HAP-1 (cell line): ENCODE measurements at regions not wholly inside any gene's neighbourhood (a gene's known extent, or its start where the extent isn't known, plus 50 kb on each side); places are given as distances from the start of the nearest gene placed in this dataset.
A peak's percentile ranks its signal among the peaks of the same experiment; 100 is the strongest.

Experiments used
- DNase-seq, 2 experiments: peaks; one replicate each; pipeline ENCODE4 v3.0.0-alpha.2; 2016 to 2020; ENCODE audit warnings: low spot score in 2 of 2
- H3K27me3 ChIP-seq: fragments of 250-450 bp; sonication (Bioruptor Pico); 2 replicates; pipeline ENCODE4 v1.5.1; 2020; ENCODE audit warnings: low read depth, mild to moderate bottlenecking, moderate library complexity
- H3K36me3 ChIP-seq: fragments of 250-450 bp; sonication (Bioruptor Pico); replicated peaks from 2 replicates; pipeline ENCODE4 v1.5.1; 2020; ENCODE audit warnings: mild to moderate bottlenecking
- H3K4me1 ChIP-seq: fragments of 250-450 bp; sonication (Bioruptor Pico); 2 replicates; pipeline ENCODE4 v1.5.1; 2020; ENCODE audit warnings: mild to moderate bottlenecking
- H3K4me3 ChIP-seq: fragments of 250-450 bp; sonication (Bioruptor Pico); 2 replicates; pipeline ENCODE4 v1.5.1; 2020; ENCODE audit warnings: mild to moderate bottlenecking, moderate library complexity
- H3K9me3 ChIP-seq: fragments of 250-450 bp; sonication (Bioruptor Pico); 2 replicates; pipeline ENCODE4 v1.5.1; 2020; ENCODE audit warnings: mild to moderate bottlenecking, moderate library complexity
- in situ Hi-C: fragments of 300-500 bp; cut with MboI; formaldehyde crosslinking; loops from 3 replicates; pipeline ENCODE4 v1.14.3; 2020; ENCODE audit warnings: low sequenced_read_pairs, inconsistent platforms, mixed read lengths

DNA sequence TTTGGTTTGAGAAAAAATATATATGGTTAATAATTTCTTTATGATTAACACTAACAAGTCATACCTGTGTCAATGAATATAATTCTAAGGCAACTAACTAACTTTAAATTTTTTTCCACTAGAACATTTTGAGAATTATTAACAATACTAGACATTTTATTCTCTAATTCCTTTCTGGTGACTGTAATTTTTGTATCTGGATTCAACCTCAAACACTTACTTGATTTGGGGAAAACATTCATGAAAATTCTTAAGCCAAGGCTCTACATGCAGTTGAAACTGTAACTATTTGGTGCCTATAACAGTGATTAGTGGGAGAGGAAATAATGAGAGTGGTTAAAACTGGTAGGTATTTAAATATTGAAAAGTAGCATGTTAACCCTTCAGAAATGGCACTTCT is 546.5 kb upstream of the KLHL29 start:
- Histone ChIP-seq H3K27me3 (no peaks in the 10 kb centered on the region), H3K4me3 (no peak overlapping the region), H3K9me3 (no peaks in the 10 kb centered on the region), H3K4me1 (no peaks in the 10 kb centered on the region), H3K36me3 (no peaks in the 10 kb centered on the region)
- DNase-seq = no peak
- in situ Hi-C loops = no loop called here

DNA sequence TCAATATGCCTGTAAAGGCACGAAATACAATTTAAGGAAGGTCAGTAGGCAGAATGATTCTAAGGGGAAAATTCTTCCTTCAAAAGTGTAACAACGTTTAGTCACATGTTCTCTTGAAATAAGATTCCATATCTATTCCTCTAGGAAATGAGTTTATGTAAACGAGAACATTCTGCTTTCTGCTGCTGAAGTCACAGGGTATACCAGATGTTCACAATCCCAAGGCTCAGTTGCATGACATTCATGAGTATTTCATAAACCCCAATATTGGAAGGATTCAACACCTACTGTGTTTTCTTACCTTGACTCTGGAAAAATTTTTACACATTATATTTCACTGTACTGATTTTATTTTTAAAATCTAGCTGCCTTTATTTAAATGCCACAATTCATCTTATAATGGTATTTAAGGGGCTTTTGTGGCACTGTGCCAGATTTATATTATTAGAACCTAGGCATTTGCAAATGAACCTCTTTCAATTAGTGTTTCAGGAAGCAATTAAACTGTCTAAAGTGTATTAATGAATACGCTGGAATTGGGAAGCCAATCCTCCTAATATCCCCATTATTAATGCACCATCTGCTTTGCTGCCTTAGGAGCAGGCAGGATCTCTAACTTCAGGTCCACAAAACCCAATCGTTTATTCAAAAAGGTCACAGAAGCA is 542.6 kb upstream of the KLHL29 start:
- H3K36me3 ChIP-seq = no peaks in the 10 kb centered on the region
- no peak for DNase-seq
- H3K4me1 ChIP-seq = no peaks in the 10 kb centered on the region
- no peak overlapping the region for H3K4me3 ChIP-seq
- in situ Hi-C loops = no loop called here
- H3K9me3 ChIP-seq = no peaks in the 10 kb centered on the region
- no peaks in the 10 kb centered on the region for H3K27me3 ChIP-seq

DNA sequence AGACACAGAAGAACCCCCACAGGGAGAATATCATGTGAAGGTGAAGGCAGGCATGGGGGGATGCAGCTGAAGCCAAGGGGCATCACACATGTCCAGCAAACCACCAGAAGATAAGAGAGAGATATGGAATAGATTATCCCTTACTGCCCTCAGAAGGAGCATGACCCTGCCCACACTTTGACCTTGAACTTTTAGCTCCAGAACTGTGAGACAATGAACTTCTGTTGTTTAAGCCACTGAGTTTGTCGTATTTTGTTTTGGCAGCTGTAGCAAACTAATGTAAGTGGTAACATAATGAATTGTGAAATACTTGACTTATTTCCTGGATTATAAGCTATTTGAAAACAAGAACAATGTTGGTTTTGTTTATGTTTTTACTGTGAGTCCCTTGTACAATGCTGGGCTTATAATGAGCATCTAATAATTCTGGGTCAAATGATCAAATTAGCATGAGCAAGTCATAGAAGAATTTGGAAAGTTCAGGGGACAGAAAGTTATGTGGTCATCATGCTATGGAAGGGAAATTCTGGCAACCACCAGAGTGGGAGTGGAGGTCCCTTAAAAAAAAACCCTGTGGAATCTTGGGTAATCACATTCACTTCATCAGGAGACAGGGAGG is 541.0 kb upstream of the KLHL29 start:
- Histone ChIP-seq H3K4me1 (no peaks in the 10 kb centered on the region), H3K4me3 (no peak overlapping the region), H3K9me3 (no peaks in the 10 kb centered on the region), H3K36me3 (no peaks in the 10 kb centered on the region), H3K27me3 (no peaks in the 10 kb centered on the region)
- in situ Hi-C loops = no loop called here
- DNase-seq = no peak

DNA sequence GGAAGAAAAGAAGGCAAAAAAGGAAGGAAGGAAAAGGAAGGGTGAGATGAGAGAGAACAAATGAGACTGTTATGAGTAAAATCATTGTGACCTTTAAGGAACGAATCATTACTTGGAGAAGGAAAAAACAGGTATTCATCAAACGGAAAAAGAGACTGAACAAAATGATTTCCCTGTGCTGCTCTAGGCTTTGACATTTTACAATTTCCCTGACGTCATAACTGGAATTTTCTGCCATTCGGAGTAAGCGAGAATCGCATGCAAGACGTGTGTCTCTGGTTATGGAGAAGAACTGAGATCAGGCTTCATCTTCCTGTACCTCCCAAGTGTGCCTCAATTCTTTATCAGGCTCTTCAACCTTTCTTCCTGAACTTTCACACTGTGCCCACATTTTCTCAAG is 534.7 kb upstream of the KLHL29 start:
- no peak for DNase-seq
- Histone ChIP-seq H3K9me3 (no peaks in the 10 kb centered on the region), H3K4me1 (no peaks in the 10 kb centered on the region), H3K27me3 (no peaks in the 10 kb centered on the region), H3K4me3 (no peak overlapping the region), H3K36me3 (no peaks in the 10 kb centered on the region)
- in situ Hi-C loops = no loop called here

DNA sequence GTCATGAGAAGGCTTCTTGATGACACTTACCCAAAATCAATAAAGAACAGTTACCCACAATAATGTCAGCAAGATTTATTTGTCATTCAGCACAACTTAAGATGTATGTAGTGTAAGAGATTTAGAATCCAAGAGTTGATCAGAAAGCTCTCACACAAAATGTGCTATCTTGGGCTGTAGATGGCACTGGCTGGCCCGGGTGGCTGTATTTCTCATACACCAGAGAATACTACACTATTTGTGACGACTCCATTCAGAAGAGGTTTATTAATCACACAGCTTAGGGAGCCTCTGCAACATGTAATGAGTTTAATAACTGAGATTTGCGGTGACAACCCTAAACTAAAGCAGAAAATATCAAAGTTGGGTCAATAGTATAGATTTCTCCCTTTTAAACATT is 530.4 kb upstream of the KLHL29 start:
- Histone ChIP-seq H3K4me3 (no peak overlapping the region), H3K36me3 (no peaks in the 10 kb centered on the region), H3K4me1 (no peaks in the 10 kb centered on the region), H3K27me3 (no peaks in the 10 kb centered on the region), H3K9me3 (no peaks in the 10 kb centered on the region)
- DNase-seq = no peak
- in situ Hi-C loops = no loop called here

DNA sequence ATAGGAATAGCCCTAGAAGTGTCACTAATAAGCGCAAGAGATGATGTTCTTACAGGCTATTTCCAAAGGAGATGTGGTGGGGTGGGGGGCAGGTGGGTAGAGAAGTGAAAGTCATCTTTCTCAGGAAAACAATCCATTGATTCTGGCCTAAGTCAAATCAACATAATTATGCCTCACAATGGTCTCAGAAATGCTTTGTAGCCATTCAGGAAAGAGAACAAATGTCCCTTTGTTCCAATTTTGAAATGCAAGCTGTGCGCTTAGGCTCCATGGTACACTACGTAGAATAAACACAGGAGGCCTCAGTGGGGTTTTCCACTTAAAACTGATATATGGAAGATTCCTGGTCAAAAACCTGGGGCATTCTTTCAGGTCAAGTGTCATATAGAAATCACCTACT is 529.9 kb upstream of the KLHL29 start:
- Histone ChIP-seq H3K4me1 (no peaks in the 10 kb centered on the region), H3K36me3 (no peaks in the 10 kb centered on the region), H3K4me3 (no peak overlapping the region), H3K27me3 (no peaks in the 10 kb centered on the region), H3K9me3 (no peaks in the 10 kb centered on the region)
- in situ Hi-C loops = no loop called here
- DNase-seq = peak; percentile 8 to 44

DNA sequence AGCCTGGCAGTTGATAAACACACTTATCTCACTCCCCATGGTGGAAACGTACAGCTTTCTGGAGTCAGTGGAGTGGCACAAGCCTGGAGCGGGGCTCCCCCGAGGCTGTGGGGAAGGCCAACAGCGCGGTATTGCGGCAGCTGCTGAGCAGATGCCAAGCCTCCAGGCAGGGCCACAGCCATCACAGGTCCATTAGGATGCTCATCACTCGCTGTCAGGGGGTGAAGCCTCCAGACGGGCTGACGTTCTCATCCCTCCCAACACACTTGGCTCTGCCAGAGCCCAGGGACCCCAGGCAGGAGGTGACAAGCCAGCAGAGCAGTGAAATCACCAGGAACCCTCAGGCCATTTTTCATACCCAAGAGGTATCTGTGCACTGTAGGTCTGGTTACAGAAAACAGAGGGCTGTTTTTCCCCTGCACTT is 529.2 kb upstream of the KLHL29 start:
- in situ Hi-C loops = no loop called here
- H3K9me3 ChIP-seq = no peaks in the 10 kb centered on the region

DNA sequence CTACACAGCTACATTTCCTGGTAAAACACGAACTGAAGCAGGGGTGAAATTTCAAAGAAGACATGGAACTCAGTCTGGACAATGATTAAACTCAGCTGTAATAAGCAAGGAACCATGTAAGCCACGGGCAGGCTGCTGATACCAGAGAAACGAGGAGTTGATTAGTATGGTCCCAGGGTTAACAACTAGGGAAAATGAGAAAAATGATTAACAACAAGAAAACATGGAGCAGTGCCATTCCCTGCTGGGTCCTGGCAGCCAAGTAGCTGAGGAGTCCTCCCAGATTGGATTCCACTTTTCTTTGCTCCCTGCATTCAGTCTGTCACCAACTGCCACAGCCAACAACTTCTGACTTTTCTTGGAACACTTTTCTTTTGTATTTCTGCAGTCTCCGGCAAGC is 517.0 kb upstream of the KLHL29 start:
- Histone ChIP-seq H3K4me3 (no peak overlapping the region), H3K4me1 (no peaks in the 10 kb centered on the region), H3K36me3 (no peaks in the 10 kb centered on the region), H3K9me3 (no peaks in the 10 kb centered on the region), H3K27me3 (no peaks in the 10 kb centered on the region)
- in situ Hi-C loops = no loop called here
- DNase-seq = no peak

More for the DNA sequence above, 529.2 kb upstream of the KLHL29 start:
- H3K4me1 ChIP-seq = no peaks in the 10 kb centered on the region
- H3K27me3 ChIP-seq = no peaks in the 10 kb centered on the region
- no peak overlapping the region for H3K4me3 ChIP-seq
- no peaks in the 10 kb centered on the region for H3K36me3 ChIP-seq
- no peak for DNase-seq

DNA sequence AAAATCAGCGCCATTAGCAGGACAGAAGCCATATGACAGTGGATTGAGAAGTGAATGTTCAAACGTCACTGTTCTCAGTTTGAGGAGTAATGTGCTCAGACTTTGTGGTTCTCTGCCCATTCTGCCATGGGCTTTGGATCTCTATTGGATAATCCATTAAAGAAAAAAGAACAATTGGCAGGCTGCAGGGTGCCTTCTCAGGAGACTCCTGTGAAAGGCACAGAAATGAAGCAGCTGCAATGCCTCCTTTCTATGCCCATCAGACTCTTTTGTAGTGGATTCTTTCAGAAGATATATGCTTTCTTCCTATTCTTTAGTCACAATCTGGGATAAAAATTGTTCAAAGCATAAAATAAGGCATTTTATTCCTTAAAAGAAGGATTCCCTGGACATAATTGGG is 506.9 kb upstream of the KLHL29 start:
- DNase-seq = no peak
- H3K36me3 ChIP-seq = no peaks in the 10 kb centered on the region
- no peaks in the 10 kb centered on the region for H3K27me3 ChIP-seq
- H3K9me3 ChIP-seq = no peaks in the 10 kb centered on the region
- no peak overlapping the region for H3K4me3 ChIP-seq
- H3K4me1 ChIP-seq = no peaks in the 10 kb centered on the region
- in situ Hi-C loops = no loop called here

DNA sequence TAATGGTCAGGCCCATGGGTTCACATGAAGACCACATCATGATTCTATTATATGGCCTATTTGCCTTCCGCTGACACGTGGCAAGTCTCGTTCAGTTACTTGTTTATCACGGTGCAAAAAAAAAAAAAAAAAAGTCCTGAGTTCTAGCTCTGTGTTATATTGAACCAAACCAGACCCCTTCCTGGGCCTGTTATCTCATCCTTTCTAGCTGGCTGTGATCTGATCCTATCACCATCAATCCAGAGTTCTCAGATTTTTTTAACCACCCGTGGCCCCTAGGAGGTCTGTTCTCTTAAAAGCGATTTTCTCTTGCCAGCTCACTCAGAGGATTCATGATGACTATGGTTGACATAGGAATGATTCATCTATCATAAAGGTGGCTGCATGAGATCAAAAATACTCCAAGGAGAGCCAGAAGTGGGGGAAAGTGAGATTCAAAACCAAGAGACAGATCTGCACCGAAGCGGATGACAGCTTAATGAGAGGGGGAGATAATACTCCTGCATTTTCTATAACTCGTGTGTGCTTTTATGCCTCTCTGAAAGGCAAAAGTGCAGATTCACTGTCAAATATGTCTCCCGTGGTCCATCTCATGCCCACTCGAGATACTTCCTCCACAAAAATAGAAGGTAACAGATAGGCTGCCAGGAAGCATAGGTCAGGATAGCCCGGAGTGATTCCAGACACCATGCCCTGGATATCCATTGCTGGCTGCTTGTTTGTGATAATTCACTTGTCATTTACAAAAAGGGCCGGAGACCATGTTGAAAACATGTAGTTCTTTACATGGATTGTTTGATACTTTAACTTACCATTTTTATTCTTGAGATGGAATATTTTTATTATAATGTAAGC is 505.7 kb upstream of the KLHL29 start:
- no peaks in the 10 kb centered on the region for H3K36me3 ChIP-seq
- in situ Hi-C loops = no loop called here

DNA sequence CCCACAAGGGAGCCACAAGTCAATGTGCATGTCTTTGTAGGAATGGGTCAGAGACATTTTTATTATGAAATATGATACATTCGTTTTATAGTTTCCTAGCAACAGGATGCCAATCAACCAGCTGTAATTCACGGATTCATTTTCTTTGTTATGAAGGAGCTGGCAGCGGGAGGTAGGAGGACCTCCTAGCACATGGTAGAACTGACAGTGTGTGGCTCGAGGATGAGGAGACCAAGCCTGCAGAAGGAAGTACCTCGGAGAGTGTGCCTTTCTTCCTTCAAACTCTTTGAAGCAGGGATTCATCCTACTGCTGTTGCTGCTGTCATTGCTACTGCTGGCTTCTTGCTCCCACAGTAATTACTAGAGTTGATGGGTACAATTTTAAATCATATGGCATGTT is 504.8 kb upstream of the KLHL29 start:
- in situ Hi-C loops = no loop called here
- no peaks in the 10 kb centered on the region for H3K27me3 ChIP-seq
- H3K4me3 ChIP-seq = no peak overlapping the region
- no peaks in the 10 kb centered on the region for H3K9me3 ChIP-seq
- no peak for DNase-seq
- no peaks in the 10 kb centered on the region for H3K4me1 ChIP-seq
- H3K36me3 ChIP-seq = no peaks in the 10 kb centered on the region

More for the DNA sequence above, 505.7 kb upstream of the KLHL29 start:
- Histone ChIP-seq H3K9me3 (no peaks in the 10 kb centered on the region), H3K27me3 (no peaks in the 10 kb centered on the region), H3K4me1 (no peaks in the 10 kb centered on the region), H3K4me3 (no peak overlapping the region)
- DNase-seq = no peak

DNA sequence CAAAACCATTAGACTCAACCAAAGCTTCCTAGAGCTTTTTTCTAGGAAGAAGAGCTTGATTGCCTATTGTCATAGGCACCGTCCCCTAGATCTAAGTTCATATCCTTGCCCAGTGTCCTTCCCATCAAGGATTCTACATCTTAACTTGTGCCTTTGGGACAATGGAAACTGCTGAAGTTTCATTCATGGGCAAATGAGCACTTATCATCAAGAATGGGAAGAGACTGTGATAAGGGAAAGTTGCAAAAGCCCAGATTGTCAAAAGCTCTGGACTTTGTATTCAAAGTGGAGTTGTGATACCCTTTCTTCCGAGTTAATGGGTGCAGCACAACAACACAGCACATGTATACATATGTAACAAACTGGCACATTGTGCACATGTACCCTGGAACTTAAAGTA is 503.0 kb upstream of the KLHL29 start:
- Histone ChIP-seq H3K36me3 (no peaks in the 10 kb centered on the region), H3K27me3 (no peaks in the 10 kb centered on the region), H3K4me3 (no peak overlapping the region), H3K4me1 (no peaks in the 10 kb centered on the region), H3K9me3 (no peaks in the 10 kb centered on the region)
- DNase-seq = no peak
- in situ Hi-C loops = no loop called here

DNA sequence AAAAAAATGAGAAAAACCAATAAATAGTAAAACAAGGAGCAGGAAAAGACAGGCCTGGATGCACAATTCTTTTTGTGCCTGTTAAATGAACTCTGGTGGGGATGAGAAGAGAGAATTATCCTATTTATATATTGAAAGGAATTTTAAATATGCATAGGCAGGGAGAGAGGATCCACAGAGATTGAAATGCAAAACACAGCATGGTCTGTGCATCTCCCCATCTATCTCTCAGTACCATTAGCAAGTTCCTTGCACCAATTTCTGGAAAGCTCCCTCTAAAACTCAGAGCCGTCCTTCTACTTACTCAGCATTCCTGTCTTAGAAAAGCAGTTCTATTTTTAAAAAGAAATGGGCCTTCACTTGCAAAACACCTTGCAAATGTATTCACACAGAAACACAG is 502.3 kb upstream of the KLHL29 start:
- Histone ChIP-seq H3K4me1 (no peaks in the 10 kb centered on the region), H3K9me3 (no peaks in the 10 kb centered on the region), H3K27me3 (no peaks in the 10 kb centered on the region), H3K4me3 (no peak overlapping the region), H3K36me3 (no peaks in the 10 kb centered on the region)
- in situ Hi-C loops = no loop called here
- DNase-seq = no peak

DNA sequence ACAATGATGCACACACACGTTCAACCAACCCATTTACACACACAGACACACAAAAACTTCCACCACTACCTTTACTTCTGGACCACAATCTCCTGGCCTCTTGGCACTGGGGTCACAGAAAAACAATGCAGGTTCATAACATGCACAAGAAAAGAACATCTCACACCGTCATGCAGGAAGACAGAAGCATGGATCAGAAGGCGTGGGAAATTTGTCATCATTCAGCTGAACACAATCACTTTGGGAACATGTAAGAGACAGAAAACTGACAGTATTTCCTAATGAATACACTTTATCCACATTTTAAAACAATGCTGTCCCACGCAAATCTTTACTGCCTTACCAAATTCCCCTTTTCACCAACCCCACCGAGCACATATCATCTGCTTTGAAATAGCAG is 501.9 kb upstream of the KLHL29 start:
- no peak for DNase-seq
- in situ Hi-C loops = no loop called here
- no peaks in the 10 kb centered on the region for H3K4me1 ChIP-seq

More for the DNA sequence above, 501.9 kb upstream of the KLHL29 start:
- H3K27me3 ChIP-seq = no peaks in the 10 kb centered on the region
- no peaks in the 10 kb centered on the region for H3K9me3 ChIP-seq
- H3K4me3 ChIP-seq = no peak overlapping the region
- H3K36me3 ChIP-seq = no peaks in the 10 kb centered on the region
